ENCODE measurements at regions not wholly inside any gene's neighbourhood (a gene's known extent, or its start where the extent isn't known, plus 50 kb on each side); places are given as distances from the start of the nearest gene placed in this dataset.

GRCh38 chr7:27367933-27368549, 125.4 kb downstream of the EVX1 start:
- POLR2A ChIA-PET, result no interaction called here
- Mint-ChIP-seq H3K36me3 (no peaks in the 10 kb centered on the region), H3K27me3 (peaks cover 0 to 8% (median 3%) of the 10 kb centered on the region in 5 donors), H3K27ac (no peak overlapping the region), H3K4me3 (no peak overlapping the region), H3K9me3 (peaks cover 0 to 3% (median 0%) of the 10 kb centered on the region in 9 donors), H3K4me1 (peaks cover 0 to 2% (median 0%) of the 10 kb centered on the region in 4 donors)
- ATAC-seq, result no peak
- DNase-seq, result no peak

- no peaks in the 10 kb centered on the region for H3K36me3 Mint-ChIP-seq
Measured at GRCh38 chr7:27374958-27375841, 132.6 kb downstream of the EVX1 start.

GRCh38 chr7:27375958-27376357, 133.4 kb downstream of the EVX1 start:
- Mint-ChIP-seq H3K27ac (peak overlapping the region in 1 of 10 donors; percentile 44), H3K9me3 (peaks cover 0 to 6% (median 0%) of the 10 kb centered on the region in 9 donors), H3K4me3 (no peak overlapping the region), H3K36me3 (no peaks in the 10 kb centered on the region), H3K4me1 (peaks cover 0 to 2% (median 0%) of the 10 kb centered on the region in 4 donors), H3K27me3 (peaks cover 18 to 57% (median 22%) of the 10 kb centered on the region in 5 donors)
- POLR2A ChIA-PET, result no interaction called here
- DNase-seq, result no peak
- no peak for ATAC-seq

More at GRCh38 chr7:27374958-27375841, 132.6 kb downstream of the EVX1 start:
- peaks cover 0 to 2% (median 0%) of the 10 kb centered on the region in 4 donors for H3K4me1 Mint-ChIP-seq
- H3K27me3 Mint-ChIP-seq, result peaks cover 18 to 57% (median 22%) of the 10 kb centered on the region in 5 donors
- POLR2A ChIA-PET, result no interaction called here
- ATAC-seq, result no peak
- H3K27ac Mint-ChIP-seq, result no peak overlapping the region
- no peak for DNase-seq
- H3K4me3 Mint-ChIP-seq, result no peak overlapping the region
- peaks cover 0 to 6% (median 0%) of the 10 kb centered on the region in 9 donors for H3K9me3 Mint-ChIP-seq

GRCh38 chr7:27377988-27378387, 135.4 kb downstream of the EVX1 start:
- Mint-ChIP-seq H3K27ac (no peak overlapping the region), H3K9me3 (peaks cover 0 to 3% (median 0%) of the 10 kb centered on the region in 9 donors)

GRCh38 chr7:27382307-27382706, 139.7 kb downstream of the EVX1 start:
- H3K27ac Mint-ChIP-seq, result no peak overlapping the region
- POLR2A ChIA-PET, result no interaction called here
- no peaks in the 10 kb centered on the region for H3K9me3 Mint-ChIP-seq
- H3K4me3 Mint-ChIP-seq, result no peak overlapping the region
- H3K36me3 Mint-ChIP-seq, result no peaks in the 10 kb centered on the region
- peaks cover 3 to 30% (median 13%) of the 10 kb centered on the region in 5 donors for H3K27me3 Mint-ChIP-seq
- no peak for DNase-seq
- no peaks in the 10 kb centered on the region for H3K4me1 Mint-ChIP-seq
- no peak for ATAC-seq

More at GRCh38 chr7:27377988-27378387, 135.4 kb downstream of the EVX1 start:
- POLR2A ChIA-PET, result no interaction called here
- ATAC-seq, result no peak
- Mint-ChIP-seq H3K36me3 (no peaks in the 10 kb centered on the region), H3K4me1 (no peaks in the 10 kb centered on the region), H3K4me3 (no peak overlapping the region), H3K27me3 (peaks cover 13 to 57% (median 21%) of the 10 kb centered on the region in 5 donors)
- DNase-seq, result no peak

- no peaks in the 10 kb centered on the region for H3K9me3 Mint-ChIP-seq
- no peak overlapping the region for H3K27ac Mint-ChIP-seq
- peaks cover 15 to 55% (median 26%) of the 10 kb centered on the region in 5 donors for H3K27me3 Mint-ChIP-seq
- no peak for DNase-seq
- ATAC-seq, result no peak
- H3K36me3 Mint-ChIP-seq, result no peaks in the 10 kb centered on the region
- POLR2A ChIA-PET, result interaction anchor here (0.6 kb wide), 1 partner anchor 114 kb away, joined by 3 read pairs; no protein-coding TSS in a partner anchor
- no peak overlapping the region for H3K4me3 Mint-ChIP-seq
- H3K4me1 Mint-ChIP-seq, result no peaks in the 10 kb centered on the region
Measured at GRCh38 chr7:27386581-27386980, 144.0 kb downstream of the EVX1 start.

- H3K27ac Mint-ChIP-seq, result no peak overlapping the region
- H3K9me3 Mint-ChIP-seq, result no peaks in the 10 kb centered on the region
- H3K4me3 Mint-ChIP-seq, result no peak overlapping the region
- H3K36me3 Mint-ChIP-seq, result no peaks in the 10 kb centered on the region
- H3K27me3 Mint-ChIP-seq, result peaks cover 16 to 58% (median 26%) of the 10 kb centered on the region in 5 donors
- DNase-seq, result no peak
- POLR2A ChIA-PET, result no interaction called here
- ATAC-seq, result no peak
- H3K4me1 Mint-ChIP-seq, result no peaks in the 10 kb centered on the region
Measured at GRCh38 chr7:27387864-27388263, 145.3 kb downstream of the EVX1 start.

- ATAC-seq (no peak), DNase-seq (no peak)
- Mint-ChIP-seq H3K27ac (peak overlapping the region in 1 of 10 donors; percentile 14), H3K36me3 (no peaks in the 10 kb centered on the region), H3K4me1 (no peaks in the 10 kb centered on the region), H3K27me3 (peaks cover 17 to 59% (median 28%) of the 10 kb centered on the region in 5 donors), H3K9me3 (peaks cover 0 to 4% (median 0%) of the 10 kb centered on the region in 9 donors), H3K4me3 (no peak overlapping the region)
- POLR2A ChIA-PET, result no interaction called here
Measured at GRCh38 chr7:27388561-27388960, 146.0 kb downstream of the EVX1 start.

GRCh38 chr7:27389496-27389895, 146.9 kb downstream of the EVX1 start:
- H3K4me3 Mint-ChIP-seq, result no peak overlapping the region
- H3K27me3 Mint-ChIP-seq, result peaks cover 20 to 69% (median 36%) of the 10 kb centered on the region in 5 donors
- no peak overlapping the region for H3K27ac Mint-ChIP-seq
- ATAC-seq, result no peak
- no peaks in the 10 kb centered on the region for H3K36me3 Mint-ChIP-seq
- no peaks in the 10 kb centered on the region for H3K4me1 Mint-ChIP-seq
- DNase-seq, result no peak
- POLR2A ChIA-PET, result no interaction called here
- H3K9me3 Mint-ChIP-seq, result peaks cover 0 to 6% (median 0%) of the 10 kb centered on the region in 9 donors

GRCh38 chr7:27392477-27392876, 149.9 kb downstream of the EVX1 start:
- Mint-ChIP-seq H3K4me3 (no peak overlapping the region), H3K27me3 (peaks cover 25 to 68% (median 34%) of the 10 kb centered on the region in 5 donors), H3K9me3 (peaks cover 0 to 6% (median 0%) of the 10 kb centered on the region in 9 donors), H3K4me1 (no peaks in the 10 kb centered on the region), H3K27ac (no peak overlapping the region), H3K36me3 (no peaks in the 10 kb centered on the region)
- ATAC-seq, result no peak
- DNase-seq, result no peak
- POLR2A ChIA-PET, result no interaction called here

GRCh38 chr7:27394871-27395270, 152.3 kb downstream of the EVX1 start:
- DNase-seq, result no peak
- ATAC-seq, result no peak
- Mint-ChIP-seq H3K4me1 (no peaks in the 10 kb centered on the region), H3K27ac (no peak overlapping the region), H3K27me3 (peaks cover 14 to 46% (median 19%) of the 10 kb centered on the region in 5 donors), H3K36me3 (no peaks in the 10 kb centered on the region), H3K9me3 (peaks cover 0 to 6% (median 0%) of the 10 kb centered on the region in 9 donors), H3K4me3 (no peak overlapping the region)
- POLR2A ChIA-PET, result no interaction called here

- H3K4me1 Mint-ChIP-seq, result no peaks in the 10 kb centered on the region
Measured at GRCh38 chr7:27395626-27396025, 153.0 kb downstream of the EVX1 start.

GRCh38 chr7:27397503-27397902, 154.9 kb downstream of the EVX1 start:
- H3K27me3 Mint-ChIP-seq, result peaks cover 4 to 38% (median 19%) of the 10 kb centered on the region in 5 donors
- H3K36me3 Mint-ChIP-seq, result no peaks in the 10 kb centered on the region
- DNase-seq, result no peak
- ATAC-seq, result no peak
- no peak overlapping the region for H3K4me3 Mint-ChIP-seq
- no peaks in the 10 kb centered on the region for H3K4me1 Mint-ChIP-seq
- POLR2A ChIA-PET, result no interaction called here
- H3K9me3 Mint-ChIP-seq, result peaks cover 0 to 13% (median 2%) of the 10 kb centered on the region in 9 donors
- no peak overlapping the region for H3K27ac Mint-ChIP-seq

More at GRCh38 chr7:27395626-27396025, 153.0 kb downstream of the EVX1 start:
- Mint-ChIP-seq H3K4me3 (no peak overlapping the region), H3K36me3 (no peaks in the 10 kb centered on the region), H3K9me3 (peaks cover 0 to 6% (median 0%) of the 10 kb centered on the region in 9 donors), H3K27me3 (peaks cover 10 to 38% (median 22%) of the 10 kb centered on the region in 5 donors), H3K27ac (no peak overlapping the region)
- POLR2A ChIA-PET, result no interaction called here
- DNase-seq, result no peak
- ATAC-seq, result no peak

Data from naive thymus-derived CD8-positive, alpha-beta T cell (primary cell).